NCI-H1694 treated with DMSO at 0.1 percent for 48 hours (cell line): ENCODE measurements at regions not wholly inside any gene's neighbourhood (a gene's known extent, or its start where the extent isn't known, plus 50 kb on each side); places are given as distances from the start of the nearest gene placed in this dataset.

Source experiments
- DNase-seq: peaks from one replicate; lab custom pipeline; 2025; lab: John Stamatoyannopoulos, UW

GRCh38 chr6:225907-226306 lies 66.4 kb upstream of the DUSP22 start:
- no peak for DNase-seq

- DNase-seq, result no peak
Observed at GRCh38 chr6:226516-227073, 65.7 kb upstream of the DUSP22 start.

- no peak for DNase-seq
Observed at GRCh38 chr6:227074-227782, 65.1 kb upstream of the DUSP22 start.

- DNase-seq, result no peak
Observed at GRCh38 chr6:227812-228338, 64.4 kb upstream of the DUSP22 start.

GRCh38 chr6:228881-229651 lies 63.2 kb upstream of the DUSP22 start:
- no peak for DNase-seq

- no peak for DNase-seq
Observed at GRCh38 chr6:231779-232178, 60.5 kb upstream of the DUSP22 start.

GRCh38 chr6:232982-233640 lies 59.2 kb upstream of the DUSP22 start:
- no peak for DNase-seq

GRCh38 chr6:234706-235372 lies 57.4 kb upstream of the DUSP22 start:
- no peak for DNase-seq

GRCh38 chr6:235763-236360 lies 56.4 kb upstream of the DUSP22 start:
- no peak for DNase-seq

- no peak for DNase-seq
Observed at GRCh38 chr6:236519-236918, 55.8 kb upstream of the DUSP22 start.

DNA sequence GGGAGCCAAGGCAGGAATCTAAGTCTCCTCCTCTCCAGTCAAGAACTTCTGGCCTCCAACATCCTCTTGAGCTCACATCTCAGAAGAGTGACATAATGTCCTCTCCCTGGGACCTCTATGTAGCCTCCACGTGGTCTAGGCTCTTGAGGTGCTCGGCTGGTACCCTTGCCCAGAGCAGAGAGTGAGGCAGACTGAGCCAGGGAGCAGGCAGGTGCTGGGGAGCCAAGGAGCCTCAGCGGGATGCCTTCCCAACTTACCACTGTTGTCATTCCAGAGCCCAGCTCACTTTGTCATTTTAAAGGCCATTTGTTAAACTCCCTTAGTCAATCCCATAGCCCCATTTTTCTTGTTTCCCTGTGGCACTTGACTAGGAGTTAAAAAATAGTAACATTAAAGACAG lies 52.1 kb upstream of the DUSP22 start:
- DNase-seq, result no peak

GRCh38 chr6:241336-241865 lies 50.9 kb upstream of the DUSP22 start:
- no peak for DNase-seq
